GM18517 (cell line): ENCODE measurements at regions not wholly inside any gene's neighbourhood (a gene's known extent, or its start where the extent isn't known, plus 50 kb on each side); places are given as distances from the start of the nearest gene placed in this dataset.
A peak's percentile ranks its signal among the peaks of the same experiment; 100 is the strongest.
"Not testable (repeated sequence)": the region's sequence is repeated elsewhere in the genome, so short reads cannot be mapped to it uniquely, and the experiment has no call there.

ENCODE experiments used
- ATAC-seq: cut with Tn5 transposase; IDR thresholded peaks from one replicate; pipeline ENCODE4 v1.9.1; 2021; ENCODE audit warnings: mild to moderate bottlenecking, moderate library complexity; ENCODE audit not compliant: unreplicated experiment

DNA sequence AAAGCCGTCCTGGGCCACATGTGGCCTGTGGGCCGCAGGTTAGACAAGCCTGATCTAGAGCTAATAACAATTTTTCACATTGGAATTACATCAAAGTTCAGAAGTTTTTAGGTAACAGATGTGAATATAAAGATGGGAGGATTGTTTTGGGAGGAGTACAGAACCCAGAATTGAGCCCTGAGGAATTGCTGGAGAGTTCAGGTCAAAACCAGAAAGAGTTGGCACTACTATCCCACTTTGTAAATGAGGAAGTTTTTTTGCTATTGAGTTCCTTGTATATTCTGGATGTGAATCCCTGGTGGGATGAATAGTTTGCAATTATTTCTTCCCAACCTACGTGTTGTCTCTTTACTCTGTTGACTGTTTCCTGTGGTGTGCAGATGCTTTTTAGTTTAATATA, 109.5 kb upstream of the LIPC start:
- no peak for ATAC-seq

- ATAC-seq: not testable (repeated sequence)
Observed at GRCh38 chr15:58323321-58323720, 108.5 kb upstream of the LIPC start.

- no peak for ATAC-seq
Observed at GRCh38 chr15:58324533-58324932, 107.3 kb upstream of the LIPC start.

DNA sequence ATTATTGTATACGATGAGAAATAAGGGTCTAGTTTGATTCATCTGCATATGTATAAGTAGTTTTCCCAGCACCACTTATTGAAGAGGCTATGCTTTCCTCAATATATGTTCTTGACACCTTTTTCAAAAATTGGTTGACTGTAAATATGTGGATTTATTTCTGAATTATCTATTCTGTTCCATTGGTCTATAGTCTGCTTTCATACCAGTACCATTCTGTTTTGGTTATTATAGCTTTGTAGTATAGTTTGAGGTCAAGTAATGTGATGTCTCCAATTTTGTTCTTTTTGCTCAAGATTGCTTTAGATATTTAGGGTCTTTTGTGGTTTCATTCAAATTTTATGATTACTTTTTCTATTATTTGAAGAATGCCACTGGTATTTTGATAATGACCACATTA, 103.8 kb upstream of the LIPC start:
- ATAC-seq: no peak

DNA sequence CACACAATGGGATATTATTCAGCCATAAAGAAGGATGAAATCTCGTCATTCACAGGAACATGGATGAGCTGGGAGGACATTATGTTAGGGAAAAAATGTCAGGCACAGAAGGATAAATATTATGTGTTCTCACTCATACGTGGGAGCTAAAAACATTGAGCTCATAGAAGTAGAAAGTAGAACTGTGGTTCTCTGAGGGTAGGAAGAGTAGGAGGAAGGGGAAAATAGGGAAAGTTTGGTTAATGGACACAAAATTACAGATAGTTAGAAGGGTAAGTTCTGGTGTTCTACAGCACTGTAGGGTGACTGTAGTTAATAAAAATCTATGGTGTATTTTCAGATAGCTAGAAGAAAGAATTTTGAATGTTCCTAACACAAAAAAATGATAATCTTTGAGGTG, 102.6 kb upstream of the LIPC start:
- no peak for ATAC-seq

- no peak for ATAC-seq
Observed at GRCh38 chr15:58329781-58330671, 101.8 kb upstream of the LIPC start.

DNA sequence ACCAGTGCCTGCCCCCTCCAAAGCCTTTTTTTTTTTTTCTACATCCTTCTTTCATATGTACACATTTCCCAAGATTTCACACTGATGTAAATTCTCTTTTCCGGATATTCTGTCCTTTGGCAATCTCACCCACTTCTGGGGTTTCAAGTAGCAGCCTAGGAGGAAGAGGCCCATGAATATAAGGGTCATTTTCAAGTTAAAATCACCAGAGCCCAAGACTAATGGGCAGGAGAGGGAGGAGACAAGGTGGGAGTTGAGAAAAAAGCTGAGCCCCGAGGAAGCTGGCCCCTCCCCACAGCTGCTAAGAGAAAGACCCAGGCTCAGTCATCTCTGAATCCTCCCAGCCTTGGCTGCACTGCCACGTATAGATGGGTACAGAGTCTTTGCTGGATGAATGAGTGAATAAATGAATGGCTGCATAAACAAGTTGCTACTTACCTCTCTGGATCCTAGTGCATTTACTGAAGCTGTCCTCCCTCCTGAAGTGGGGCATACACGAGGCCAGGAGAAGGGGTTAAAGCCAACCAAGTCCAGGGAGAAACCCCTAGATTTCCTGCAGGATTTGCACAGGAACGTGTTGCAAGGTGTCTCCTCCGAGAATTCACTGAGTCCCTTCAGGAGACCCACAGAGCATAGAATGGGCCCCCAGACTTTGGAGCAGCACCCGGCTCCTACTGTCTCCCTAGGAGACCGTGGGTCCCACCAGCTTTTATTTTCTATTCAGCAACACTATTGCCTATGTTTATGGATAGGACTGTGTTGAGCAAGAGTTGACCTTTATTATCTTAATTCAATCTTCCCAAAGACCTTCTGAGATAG, 100.8 kb upstream of the LIPC start:
- no peak for ATAC-seq

DNA sequence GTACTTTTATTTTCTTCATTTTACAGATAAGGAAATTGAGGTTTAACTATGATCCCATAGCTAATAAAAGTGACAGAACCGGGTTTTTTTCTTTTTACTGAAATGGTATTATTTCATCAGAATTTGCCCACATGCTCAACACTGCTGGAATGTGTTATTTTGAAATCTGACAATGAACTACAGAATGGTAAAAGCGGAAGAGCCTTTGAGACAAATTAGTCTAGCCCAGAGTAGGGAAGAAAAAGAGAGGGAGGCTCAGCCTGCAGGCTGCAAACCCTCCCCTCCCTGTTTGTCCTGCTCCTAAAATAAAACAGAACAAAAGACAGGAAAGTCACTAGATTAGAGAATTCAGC, 100.3 kb upstream of the LIPC start:
- no peak for ATAC-seq

DNA sequence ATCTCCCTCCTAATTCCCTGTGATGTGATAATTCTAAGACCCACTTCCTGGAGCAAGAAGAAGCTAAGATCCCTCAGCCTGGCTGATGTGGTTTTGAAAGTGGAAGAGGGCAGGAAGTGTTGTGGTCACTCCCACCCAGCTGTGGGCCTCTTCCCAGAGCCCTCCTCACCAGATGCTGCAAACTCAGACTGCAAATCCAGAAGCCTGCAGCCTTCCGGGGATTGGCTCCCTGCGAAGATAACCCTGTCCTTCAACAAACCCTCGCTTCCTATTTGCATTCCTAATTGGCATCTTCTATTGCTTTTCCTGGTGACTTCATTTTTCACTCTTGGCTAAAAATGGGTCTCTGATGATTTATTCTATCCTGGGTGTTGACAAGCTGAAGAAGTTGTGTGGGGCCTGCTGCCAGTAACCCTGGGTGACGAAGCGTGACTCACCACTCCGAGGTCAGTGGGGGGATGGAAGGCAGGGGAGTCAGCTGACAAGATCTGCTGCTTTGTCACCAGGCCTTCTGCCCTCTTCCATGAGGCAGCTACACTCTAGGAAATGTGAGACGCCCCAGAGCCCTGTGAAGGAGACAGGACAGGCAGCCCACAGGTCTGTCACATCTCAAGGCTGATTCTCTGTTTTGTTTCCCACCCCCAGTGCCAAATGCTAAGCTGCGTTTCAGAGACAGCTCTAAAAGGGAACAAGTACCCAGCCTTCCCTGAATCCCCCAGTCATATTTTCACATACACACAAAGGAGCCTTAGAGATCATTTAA, 99.7 kb upstream of the LIPC start:
- ATAC-seq: peak; percentile 75

DNA sequence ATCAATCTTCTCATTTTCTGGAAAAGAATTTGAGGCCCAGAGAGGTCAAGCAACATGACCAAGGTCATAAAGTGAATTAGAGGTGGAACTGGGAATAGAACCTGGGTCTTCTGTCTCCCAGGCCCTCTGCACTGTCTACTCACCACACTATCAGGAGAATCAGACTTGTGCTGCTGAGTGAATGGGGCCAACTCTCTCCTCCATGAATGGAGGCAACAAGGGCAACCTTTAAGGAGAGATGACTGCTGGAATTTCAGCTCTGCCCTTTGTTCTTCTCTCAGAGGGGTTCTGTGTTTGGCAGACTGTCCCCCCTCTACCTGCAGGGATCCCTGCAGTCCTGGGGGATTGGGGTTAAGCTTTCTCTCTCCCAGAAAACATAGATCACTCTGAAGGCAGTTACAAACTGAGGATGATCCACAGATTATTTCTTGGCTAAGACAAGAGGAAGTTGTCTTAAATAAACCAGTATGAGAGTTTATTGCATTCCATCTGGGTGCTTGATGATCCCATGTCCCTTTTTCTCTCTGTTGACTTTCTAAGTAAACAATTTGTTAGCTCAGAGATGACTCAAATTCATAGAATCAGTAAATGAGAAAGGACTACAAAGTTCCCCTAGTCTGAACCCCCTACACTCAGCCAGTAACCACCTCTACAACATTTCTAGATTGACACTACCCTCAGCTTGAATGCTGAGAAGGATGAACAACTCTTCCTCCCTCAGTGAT, 99.0 kb upstream of the LIPC start:
- no peak for ATAC-seq

DNA sequence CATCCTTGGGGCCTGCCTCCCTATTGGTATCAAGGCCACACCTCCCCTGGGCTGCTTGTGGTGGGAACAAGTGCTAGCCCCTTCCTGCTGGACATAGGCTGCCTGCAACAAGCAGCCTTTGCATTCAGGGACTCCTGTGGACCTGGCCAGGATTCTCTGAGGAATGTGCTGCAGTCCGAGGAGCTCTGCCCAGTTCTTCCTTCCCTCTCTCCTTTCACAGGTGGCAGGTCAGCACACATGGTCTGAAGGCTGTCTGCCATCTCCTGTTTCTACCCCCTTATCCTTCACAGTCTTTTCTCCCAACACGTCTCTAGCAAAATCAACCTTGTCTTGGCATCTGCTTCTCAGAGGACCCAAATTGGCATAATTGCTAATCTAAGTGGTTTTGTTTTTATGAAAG, 97.0 kb upstream of the LIPC start:
- no peak for ATAC-seq

DNA sequence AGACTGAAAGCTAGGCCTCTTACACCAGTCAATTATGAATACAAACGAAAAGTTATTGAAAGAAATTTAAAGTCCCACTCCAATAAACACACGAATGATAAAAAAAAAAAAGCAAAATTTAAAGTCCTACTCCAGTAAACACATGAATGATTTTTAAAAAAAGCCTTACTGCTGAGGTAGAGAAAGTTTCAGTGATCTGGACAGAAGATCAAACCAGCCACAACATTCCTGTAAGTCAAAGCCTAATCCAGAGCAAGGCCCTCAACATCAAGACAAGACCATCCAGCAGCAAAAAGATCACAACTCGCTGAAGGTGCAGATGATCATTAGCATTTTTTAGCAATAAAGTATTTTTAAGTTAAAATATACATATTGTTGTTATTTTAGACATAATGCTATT, 95.6 kb upstream of the LIPC start:
- no peak for ATAC-seq

- ATAC-seq: no peak
Observed at GRCh38 chr15:58340176-58340575, 91.6 kb upstream of the LIPC start.

GRCh38 chr15:58342508-58342907, 89.3 kb upstream of the LIPC start:
- ATAC-seq: no peak

- ATAC-seq: no peak
Observed at GRCh38 chr15:58344213-58345070, 87.3 kb upstream of the LIPC start.

DNA sequence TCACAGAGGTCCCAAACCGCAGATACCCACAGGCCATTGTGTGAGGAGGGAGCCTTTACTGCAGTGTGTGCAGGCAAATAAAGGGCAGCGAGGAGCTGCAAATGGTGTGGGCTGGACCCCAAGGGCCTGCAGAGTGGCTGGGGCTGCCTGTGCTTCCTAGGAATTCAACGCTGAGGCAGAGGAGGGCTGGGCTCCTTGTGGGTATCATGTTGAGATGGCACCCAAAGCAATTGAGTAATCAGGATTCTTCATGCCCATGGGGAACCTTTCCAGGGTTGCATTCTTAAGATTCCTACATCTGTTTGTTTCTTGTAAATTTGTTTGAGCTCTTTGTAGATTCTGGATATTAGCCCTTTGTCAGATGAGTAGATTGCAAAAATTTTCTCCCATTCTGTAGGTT, 85.4 kb upstream of the LIPC start:
- ATAC-seq: no peak

DNA sequence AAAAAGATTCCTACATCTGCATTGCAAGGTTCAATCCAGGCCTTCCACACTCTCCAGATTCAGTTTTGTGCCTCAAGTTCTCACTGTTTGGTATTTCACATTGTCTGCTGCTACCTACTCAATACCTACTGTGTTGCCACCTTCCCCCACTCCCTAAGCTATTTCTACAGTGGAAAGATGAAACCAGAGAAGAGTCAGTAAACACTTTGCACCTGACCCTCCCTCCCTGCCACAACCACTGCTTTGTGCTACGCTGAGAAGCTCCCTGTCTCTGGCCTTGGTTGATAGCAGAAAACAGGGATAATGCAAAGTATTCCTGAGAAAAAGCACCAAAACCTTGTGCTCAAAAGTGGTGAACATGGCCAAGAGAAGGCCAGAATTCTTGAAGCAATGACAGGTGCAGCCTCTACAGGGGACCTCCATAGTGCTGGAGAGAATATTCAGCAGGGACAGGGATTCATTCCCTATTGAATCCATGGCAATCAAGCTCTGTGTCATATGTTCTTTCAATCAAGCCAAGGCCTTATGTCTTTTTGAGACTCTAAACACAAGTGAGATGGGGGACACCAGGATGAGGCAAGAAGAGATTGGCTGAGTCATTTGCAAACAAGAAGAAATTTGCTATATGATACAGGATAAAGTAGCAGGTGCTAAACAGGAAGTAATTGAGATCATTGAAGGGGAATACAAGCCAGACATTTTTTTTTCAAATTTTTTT, 83.5 kb upstream of the LIPC start:
- ATAC-seq: no peak

- no peak for ATAC-seq
Observed at GRCh38 chr15:58352026-58352929, 79.5 kb upstream of the LIPC start.
